ENCODE measurements at regions not wholly inside any gene's neighbourhood (a gene's known extent, or its start where the extent isn't known, plus 50 kb on each side); places are given as distances from the start of the nearest gene placed in this dataset.

- no peak overlapping the region for H2AK5ac ChIP-seq (ENCODE audit: low read depth, low read length)
- no peak overlapping the region for H4K5ac ChIP-seq (ENCODE audit: insufficient read length, low read depth, low read length)
- no peak overlapping the region for H3K4me3 ChIP-seq (ENCODE audit: extremely low read depth in 1 of 4, insufficient read depth in 2 of 4, low read depth in 3 of 4, low read length in 4 of 4)
- no peak overlapping the region for H3K23ac ChIP-seq (ENCODE audit: insufficient read length)
- DNase-seq (ENCODE audit: low read depth in 1 of 2, low spot score in 2 of 2): no peak
- ChIA-PET CTCF (ENCODE audit: partially characterized antibody) (interaction anchor here (0.9 to 2.2 kb wide), 5 partner anchors 8 to 270 kb away, joined by 3 to 9 read pairs (median 4); no protein-coding TSS in a partner anchor), POLR2A (ENCODE audit: partially characterized antibody) (no interaction called here)
- no peaks in the 10 kb centered on the region for H3K9me3 ChIP-seq (ENCODE audit: insufficient read depth in 2 of 2, low read depth in 1 of 2, low read length in 1 of 2)
- H3K56ac ChIP-seq (replicated peaks; ENCODE audit: insufficient read length, low read depth, low read length): no peak overlapping the region
- H2BK5ac ChIP-seq (ENCODE audit: low read depth, low read length): no peak overlapping the region
- no peak for TF ChIP-seq MAX (IDR thresholded peaks at IDR 0.05)
- no peak for TF ChIP-seq TAF1 (IDR thresholded peaks at IDR 0.05; ENCODE audit: low read depth, low read length)
- no peak for TF ChIP-seq TBP (IDR thresholded peaks at IDR 0.05; ENCODE audit: low read depth, low read length)
- TF ChIP-seq JUND (IDR thresholded peaks at IDR 0.05; ENCODE audit: low read length): no peak
- TF ChIP-seq SIN3A (conservative IDR thresholded peaks at IDR 0.05 in 1 of 2, IDR thresholded peaks at IDR 0.05 in 1 of 2; ENCODE audit: low read depth in 1 of 2, low read length in 2 of 2): no peak
- no peak for TF ChIP-seq CBX5 (IDR thresholded peaks at IDR 0.05; ENCODE audit: low read depth, low read length)
- TF ChIP-seq CREB1 (IDR thresholded peaks at IDR 0.05): no peak
- H4K91ac ChIP-seq (replicated peaks; ENCODE audit: insufficient read length, low read length): no peak overlapping the region
- H3K79me1 ChIP-seq (ENCODE audit: low read depth, low read length): no peaks in the 10 kb centered on the region
- H3K36me3 ChIP-seq (ENCODE audit: control insufficient read depth in 2 of 4, insufficient read depth in 4 of 4, low read length in 3 of 4): no peaks in the 10 kb centered on the region; a peak in 1 of 8 replicates
- no peak for FAIRE-seq
- no peak overlapping the region for H2BK15ac ChIP-seq (ENCODE audit: low read length)
- WGBS, 2 experiments (ENCODE audit: extremely low coverage in 1 of 2, insufficient coverage in 1 of 2, insufficient read length in 1 of 2, insufficient replicate concordance in 2 of 2, low coverage in 1 of 2, low lambda C conversion rate in 2 of 2, missing lambda C conversion rate in 1 of 2): 90% methylated on average over 4 of the region's 4 CpGs; no CpG with 5 or more reads in 1 of the 2 experiments
- no peak overlapping the region for H3K4me2 ChIP-seq (ENCODE audit: insufficient read depth in 1 of 2, low read depth in 2 of 2, low read length in 2 of 2)
- H3K79me2 ChIP-seq (ENCODE audit: control insufficient read depth in 1 of 2, insufficient read depth in 2 of 2, low read length in 2 of 2): no peaks in the 10 kb centered on the region
- no peaks in the 10 kb centered on the region for H3K27me3 ChIP-seq (replicated peaks in 1 of 4; ENCODE audit: control insufficient read depth in 3 of 4, extremely low read depth in 1 of 4, insufficient read depth in 3 of 4, low read length in 3 of 4)
- H3K9ac ChIP-seq (replicated peaks in 1 of 4; ENCODE audit: extremely low read depth in 1 of 4, low read depth in 3 of 4, low read length in 3 of 4): no peak overlapping the region
- no peaks in the 10 kb centered on the region for H3K4me1 ChIP-seq (replicated peaks in 1 of 4; ENCODE audit: control insufficient read depth in 3 of 4, insufficient read depth in 4 of 4, low read length in 3 of 4)
- no peak overlapping the region for H3K4ac ChIP-seq (replicated peaks; ENCODE audit: insufficient read length, low read depth, low read length)
- no peak overlapping the region for H3K27ac ChIP-seq (ENCODE audit: low read depth, low read length)
- H2BK20ac ChIP-seq (ENCODE audit: low read length): no peak overlapping the region
- H3K18ac ChIP-seq (ENCODE audit: extremely low read depth, low read length): no peak overlapping the region
- H3K23me2 ChIP-seq (ENCODE audit: low read depth, low read length): no peaks in the 10 kb centered on the region
- H4K20me1 ChIP-seq (replicated peaks in 1 of 2; ENCODE audit: control insufficient read depth in 1 of 2, insufficient read depth in 2 of 2, low read length in 2 of 2): no peaks in the 10 kb centered on the region
- H2BK12ac ChIP-seq (ENCODE audit: low read depth, low read length): no peak overlapping the region
- no peak overlapping the region for H2AFZ ChIP-seq (ENCODE audit: low read length)
- H4K8ac ChIP-seq (ENCODE audit: extremely low read depth, insufficient read depth, low read length): no peak overlapping the region
- H3K14ac ChIP-seq (ENCODE audit: insufficient read length): no peak overlapping the region
- H2BK120ac ChIP-seq (replicated peaks; ENCODE audit: low read depth, low read length): no peak overlapping the region
Observed at GRCh38 chr6:147776631-147777213, 268.2 kb downstream of the SAMD5 start.

Data from H1 (cell line).